Stimulated activated CD4-positive, alpha-beta T cell treated with anti-CD3 and anti-CD28 coated beads, Interleukin-2, amount 100 ng/mL, for 4 hours (primary cell): ENCODE measurements at regions not wholly inside any gene's neighbourhood (a gene's known extent, or its start where the extent isn't known, plus 50 kb on each side); places are given as distances from the start of the nearest gene placed in this dataset.

ENCODE experiments used
- DNase-seq: peaks from one replicate; pipeline ENCODE4 v3.0.0-alpha.2; 2020; ENCODE audit warnings: low read depth

DNA sequence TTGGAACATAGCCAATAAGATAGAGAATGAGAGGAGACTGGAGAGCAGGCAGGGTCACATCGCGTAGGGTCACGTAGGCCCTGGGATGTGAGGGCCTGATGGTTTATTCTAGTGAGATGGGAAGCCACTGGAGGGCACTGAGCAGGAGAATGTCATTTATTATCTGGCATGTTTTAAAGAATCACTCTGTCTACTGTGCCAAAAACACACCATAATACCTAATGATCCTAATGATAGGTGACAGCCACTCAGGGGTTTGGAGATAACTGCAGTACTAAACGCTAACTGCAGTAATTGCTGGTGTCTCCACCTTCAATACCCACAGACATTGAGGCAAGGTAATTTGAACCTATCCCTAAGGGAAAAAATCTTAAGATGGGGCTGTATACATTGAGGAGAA lies 185.4 kb downstream of the TTLL7 start:
- DNase-seq: no peak

DNA sequence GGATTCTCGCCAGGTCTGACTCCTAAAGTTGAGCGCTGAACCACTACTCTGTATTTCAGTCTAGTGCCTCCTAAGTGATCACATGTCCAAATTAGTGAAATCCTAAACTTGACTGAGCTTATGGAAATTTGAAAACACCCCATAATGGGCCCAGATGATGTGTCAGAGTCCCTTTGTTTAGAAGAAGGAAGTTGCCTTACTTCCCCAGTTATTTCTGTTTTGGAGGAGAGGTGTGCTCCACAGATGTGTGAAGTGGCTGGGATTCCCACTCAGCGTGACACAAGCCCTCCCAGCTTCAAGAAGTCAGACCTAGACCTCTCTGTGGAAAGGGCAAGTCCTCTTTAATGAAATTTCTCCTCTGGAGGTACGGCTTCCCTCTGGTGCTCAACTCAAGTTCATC lies 188.8 kb downstream of the TTLL7 start:
- no peak for DNase-seq

DNA sequence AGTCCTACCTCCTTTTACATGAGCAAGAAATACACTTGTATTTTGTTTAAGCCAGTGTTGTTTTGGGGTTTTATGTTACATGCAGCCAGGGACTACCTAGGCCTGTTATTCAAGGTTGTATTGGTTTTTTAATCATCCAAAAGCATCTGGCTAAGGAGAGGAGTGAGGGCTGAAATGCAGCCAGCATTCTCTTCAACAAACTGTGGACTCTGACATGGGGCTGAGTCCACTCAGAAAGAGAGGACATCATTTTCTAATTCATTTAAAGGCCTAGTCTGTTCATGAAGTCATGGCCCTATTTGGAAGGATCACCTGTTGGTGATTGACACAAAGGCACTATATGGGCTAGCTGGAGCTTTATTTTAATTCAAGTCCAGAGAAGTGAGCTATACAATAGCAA lies 190.4 kb downstream of the TTLL7 start:
- no peak for DNase-seq

DNA sequence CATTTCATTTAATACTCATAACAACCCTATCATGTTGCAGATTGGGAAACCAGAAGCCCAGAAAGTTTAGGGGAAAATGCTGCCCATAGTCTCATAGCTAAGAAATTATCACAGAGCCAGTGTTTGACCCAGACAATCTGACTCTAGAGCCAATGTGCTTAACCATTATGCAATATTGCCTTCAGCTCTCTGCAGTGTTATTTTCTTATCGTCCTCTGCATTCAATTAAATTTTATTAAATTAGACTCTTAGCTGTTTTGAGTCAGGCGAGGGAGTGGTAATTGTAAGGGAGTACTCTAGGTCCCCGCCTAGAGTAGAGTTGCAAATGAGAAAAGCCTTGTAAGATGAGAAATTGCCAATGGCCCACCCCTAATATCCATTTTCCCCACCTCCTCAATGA lies 191.1 kb downstream of the TTLL7 start:
- DNase-seq: no peak

DNA sequence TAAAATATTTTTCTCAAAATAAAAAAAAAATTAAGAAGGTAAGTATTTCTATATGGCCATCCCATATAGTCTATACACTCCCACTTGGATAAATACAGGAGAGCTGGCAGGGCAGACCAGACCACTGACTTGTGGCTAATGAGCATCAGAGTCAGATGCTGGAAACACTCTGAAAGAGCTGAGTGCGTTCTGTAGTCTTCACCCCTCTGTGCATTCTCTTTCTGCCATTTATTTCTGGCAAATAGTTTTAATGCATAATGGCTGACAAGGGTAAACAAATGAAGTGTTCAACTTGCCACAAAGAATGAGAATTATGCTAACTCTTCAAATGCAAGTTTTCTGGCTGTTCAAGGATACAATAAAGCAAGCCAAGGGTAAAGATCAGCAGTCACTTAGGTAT lies 191.7 kb downstream of the TTLL7 start:
- DNase-seq: no peak

DNA sequence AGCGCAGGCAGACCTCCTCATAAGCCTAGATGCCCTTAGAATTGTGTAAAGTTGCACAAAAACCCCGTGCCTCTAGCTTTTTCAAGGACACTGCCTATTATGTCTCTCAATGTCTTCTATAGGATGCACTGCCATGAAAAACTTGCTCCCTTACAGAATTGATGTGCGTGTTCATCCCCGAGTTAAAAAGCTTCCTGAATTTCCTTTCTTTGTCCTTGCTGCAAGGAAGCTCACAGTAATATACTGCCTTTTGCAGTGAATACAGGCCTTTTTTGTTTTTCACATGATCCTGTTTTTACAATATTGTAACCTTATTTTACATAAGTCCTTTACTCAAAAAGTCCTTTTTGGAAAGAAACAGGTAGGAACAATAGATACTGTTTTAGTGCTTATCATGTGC lies 193.0 kb downstream of the TTLL7 start:
- DNase-seq: no peak

DNA sequence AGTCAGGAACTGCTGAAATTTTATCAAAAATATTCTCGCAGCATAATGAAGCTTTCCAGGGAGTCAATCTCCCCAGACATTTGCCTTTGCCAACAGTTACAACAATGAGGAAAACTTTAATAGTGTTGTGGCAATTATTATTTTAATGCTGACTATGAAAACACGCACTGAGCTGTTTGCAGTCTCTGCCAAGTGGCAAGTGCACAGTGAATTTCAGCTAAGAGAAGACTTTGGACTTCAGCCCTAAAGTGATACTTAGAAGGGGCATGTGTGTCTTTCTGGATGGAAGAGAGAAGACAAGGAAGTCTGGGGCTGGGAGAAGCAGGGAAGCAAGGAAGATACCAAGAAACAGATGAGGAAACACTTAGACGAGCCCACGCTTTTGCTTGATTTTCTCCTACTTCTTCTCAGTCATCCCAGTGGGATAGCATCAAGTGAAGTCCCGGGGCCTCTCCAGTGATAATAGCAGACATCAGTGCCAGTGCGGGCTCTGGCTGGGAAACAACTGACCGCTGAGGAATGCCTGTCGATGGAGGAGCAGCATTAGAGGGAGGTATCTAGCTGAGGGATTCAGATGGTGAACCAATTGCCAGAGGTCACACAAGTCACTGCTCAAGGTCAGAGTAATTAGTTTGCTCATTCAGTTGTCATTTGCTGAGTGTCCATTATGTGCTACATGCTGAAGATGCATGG lies 196.3 kb downstream of the TTLL7 start:
- DNase-seq: no peak

DNA sequence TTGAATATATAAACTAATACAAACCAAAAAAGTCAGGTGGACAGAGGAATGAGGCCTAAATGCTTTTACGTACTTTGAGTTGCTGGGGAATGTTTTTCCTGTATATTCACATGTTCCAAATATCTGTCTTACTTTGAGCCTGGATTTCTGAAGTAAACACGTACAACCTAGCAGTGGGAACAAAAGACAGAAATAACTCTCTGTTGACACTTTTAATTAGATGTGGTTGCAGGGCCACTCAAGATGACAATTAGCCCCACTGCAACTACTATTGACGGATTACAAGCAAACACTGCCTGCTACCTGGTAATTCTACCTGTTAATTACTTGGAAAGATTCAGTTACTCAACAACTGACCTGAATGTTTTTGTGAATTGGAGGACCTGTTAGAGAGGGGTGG lies 196.9 kb downstream of the TTLL7 start:
- no peak for DNase-seq

DNA sequence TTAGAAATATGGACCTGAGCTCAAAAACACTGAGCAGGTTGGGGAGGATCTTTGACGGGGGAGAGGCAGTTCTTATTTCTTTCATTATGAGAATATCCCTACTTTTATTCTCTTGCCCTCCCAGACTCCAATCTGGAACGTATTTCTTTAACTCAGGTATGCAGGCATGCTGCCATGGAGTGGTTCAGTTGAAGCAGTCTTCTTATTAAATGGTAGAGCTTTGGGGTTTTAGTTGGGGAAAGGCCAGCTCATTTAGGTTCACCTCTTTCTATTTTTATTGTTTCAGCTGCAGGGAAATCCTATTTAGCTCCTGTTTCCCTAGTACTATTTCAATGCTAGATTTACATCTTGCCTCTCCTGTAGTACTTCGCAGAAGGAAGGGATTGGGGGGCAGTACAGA lies 198.9 kb downstream of the TTLL7 start:
- no peak for DNase-seq

DNA sequence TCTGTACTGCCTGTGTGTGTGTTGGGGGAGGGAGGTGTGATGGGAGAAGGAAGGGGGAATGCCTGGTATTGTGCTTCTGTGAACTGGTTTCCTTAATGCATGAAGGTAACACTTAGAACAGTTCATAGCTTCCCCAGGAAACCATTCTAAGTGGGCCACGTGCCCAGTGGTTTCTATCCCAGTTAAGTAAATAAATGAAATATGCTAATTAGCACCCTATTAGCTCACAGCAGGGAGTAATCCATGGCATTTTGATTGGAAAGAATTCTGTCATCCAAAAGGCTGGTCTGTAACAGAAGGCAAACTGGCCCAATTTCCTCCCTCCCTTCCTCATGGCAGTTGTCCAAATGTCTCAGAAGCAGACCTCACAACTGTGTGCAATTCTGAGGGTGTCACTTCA lies 199.3 kb downstream of the TTLL7 start:
- DNase-seq: no peak

DNA sequence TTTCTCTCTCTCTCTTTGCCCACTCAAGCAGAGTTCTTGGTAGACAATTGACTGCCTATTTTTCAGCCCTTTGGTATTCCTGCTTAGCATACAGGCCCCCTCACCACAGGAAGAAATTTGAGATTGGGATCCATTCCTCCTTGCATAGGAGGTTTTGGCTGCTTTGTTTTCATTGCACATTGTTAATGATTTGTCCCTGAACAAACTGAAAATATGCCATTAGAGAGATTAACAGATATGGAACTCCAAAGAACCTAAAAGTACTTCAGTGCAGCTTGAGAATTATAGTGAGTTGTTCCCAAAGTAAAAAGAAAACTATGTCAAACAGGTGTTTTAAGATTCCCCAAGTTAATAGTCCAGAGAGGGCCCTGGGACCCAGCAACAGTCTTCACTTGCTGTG lies 200.0 kb downstream of the TTLL7 start:
- DNase-seq: no peak

DNA sequence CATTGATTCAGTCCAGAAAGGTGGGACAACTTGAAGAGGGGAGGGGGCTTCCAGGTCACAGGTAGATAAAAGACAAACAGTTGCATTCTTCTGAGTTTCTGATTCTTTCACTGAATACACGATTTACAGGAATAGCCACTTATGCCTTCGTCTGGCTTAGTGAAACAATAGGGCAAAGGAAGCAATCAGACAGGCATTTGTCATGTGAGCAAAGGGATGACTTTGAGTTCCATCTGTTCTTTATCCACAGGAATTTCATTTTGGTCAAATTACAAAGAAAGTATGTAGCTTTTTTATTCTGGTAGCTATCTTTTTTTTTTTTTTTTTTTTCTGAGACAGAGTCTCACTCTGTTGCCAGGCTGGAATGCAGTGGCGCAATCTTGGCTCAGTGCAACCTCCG lies 202.5 kb downstream of the TTLL7 start:
- no peak for DNase-seq

DNA sequence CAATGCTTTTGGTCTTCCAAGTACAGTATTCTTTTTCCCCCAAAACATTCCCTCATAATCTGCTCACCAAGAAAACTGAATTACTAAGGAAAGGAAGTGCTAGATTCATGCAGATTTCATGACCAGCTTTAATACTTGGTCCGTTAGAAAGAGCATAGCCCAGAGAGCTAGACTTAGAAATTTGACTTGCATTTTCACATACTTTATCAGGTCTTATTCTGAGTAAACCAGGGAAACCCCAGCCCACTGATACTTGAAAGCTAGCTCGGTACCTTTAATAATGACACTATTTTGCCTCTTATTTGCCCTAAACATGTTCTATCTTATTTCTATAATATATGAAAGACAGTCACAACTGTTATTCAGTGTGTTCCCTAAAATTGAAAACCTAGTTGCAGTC lies 204.5 kb downstream of the TTLL7 start:
- DNase-seq: no peak

DNA sequence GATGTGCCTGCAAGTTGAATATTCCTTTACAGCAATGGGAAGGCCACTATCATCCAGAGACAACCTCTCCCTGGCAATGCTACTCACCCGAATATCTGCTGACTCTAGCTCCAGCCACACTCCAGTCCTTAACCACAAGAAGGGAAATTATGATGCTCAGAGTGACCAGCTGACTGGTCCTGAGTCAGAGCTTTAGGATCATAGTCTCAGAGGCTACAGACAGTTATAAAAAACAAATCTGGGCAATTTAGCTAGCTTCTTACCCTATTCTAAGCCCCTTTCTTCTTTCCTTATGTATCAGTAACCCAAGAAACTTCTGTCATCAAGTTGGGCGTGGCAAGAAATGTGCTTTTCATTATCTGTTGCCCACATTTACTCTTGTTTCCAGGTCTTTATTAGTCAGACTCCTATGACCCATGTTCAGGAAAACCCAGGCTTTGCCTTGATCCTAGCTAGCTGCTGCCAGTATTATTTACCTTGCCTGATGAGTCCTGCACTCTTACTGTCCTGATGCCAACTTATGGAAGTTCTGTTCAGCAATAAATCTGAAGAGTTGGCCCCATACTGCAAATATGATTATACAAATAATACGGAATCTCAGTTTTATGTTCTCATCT lies 207.0 kb downstream of the TTLL7 start:
- DNase-seq: no peak

DNA sequence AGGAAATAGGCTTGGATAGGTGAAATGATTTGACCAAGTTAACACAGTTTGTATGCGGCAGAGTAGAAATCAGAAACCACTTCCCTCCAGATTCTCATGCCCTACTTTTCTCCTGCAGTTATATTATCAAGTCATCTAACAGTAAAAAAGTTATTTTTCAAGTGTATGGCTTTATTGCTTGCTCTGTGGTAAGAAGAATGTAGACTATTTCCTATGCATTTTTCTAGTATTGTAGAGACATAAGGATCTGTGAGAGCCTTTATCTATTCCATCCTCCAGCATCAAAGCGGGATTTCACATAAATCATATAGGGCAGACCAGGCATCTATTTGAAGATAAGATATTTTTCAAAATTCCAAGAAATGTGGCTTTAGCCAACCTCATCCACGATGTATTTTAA lies 208.5 kb downstream of the TTLL7 start:
- no peak for DNase-seq

DNA sequence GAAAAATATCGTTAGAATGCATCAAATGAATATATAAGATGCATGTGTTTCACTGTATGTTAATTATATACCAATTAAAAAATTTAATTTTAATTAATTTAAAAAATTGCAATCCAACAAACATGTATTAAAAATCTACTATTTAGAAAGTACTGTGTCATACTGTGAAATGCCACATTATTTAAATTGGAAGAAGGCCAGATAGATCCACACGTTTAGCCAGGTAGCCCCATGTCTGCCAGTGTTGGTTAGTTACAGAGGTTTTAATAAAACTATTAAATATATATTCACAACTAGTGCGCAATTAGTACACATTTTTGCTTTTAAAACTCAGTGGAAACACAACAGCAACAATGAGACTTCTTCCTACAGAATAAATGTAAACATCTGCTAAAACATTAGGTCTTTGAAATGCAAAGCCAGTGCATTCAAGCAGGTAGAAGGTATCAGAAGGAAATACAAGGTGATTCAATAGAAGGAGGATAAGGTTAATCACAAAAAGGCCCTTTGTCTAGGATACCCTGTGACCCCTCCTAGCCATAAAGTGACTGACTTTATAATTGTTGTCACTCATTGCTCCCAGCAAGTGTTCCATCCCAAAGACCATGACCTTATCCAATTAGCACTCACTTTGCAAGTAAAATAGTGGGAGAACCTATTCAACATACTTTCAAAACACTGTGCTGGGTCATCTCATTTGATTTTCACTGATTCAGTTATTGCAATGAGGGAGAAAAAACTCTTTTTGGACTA lies 211.5 kb downstream of the TTLL7 start:
- DNase-seq: no peak

DNA sequence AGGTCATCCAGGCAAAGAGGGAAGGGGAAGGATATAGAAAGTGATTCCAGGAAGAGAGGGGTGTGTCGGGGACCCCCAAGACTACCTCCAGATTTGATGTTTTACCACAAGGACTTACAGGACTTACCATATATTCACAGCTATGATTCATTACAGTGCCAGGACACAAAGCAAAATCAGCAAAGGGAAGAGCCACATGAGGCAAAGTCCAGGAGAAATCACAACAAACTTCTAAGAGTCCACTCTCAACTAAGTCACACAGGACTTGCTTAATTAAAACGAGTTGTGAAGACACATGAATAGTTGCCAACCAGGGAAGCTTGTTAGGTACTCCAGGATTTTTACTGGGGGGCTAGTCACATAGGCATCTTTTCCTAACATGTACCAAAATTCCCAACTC lies 217.3 kb downstream of the TTLL7 start:
- no peak for DNase-seq

DNA sequence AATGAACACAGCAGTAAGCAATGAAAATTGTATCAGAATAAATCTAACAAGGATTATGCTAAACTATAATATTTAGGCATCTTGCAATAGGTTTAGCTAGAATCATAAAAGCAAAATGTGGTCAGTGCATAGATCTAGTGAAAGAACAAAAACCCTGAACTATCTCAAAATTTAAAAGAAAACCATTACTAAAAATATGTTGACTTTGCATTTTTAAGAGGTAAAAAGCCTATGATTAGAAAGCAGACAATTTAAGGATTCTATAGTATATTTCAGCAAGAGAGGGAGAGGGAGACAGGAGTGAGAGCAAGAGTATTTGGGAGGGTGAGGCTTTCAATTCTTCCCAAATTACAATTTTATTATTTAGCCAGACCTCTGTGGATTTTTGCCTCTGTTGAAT lies 219.4 kb downstream of the TTLL7 start:
- DNase-seq: no peak

DNA sequence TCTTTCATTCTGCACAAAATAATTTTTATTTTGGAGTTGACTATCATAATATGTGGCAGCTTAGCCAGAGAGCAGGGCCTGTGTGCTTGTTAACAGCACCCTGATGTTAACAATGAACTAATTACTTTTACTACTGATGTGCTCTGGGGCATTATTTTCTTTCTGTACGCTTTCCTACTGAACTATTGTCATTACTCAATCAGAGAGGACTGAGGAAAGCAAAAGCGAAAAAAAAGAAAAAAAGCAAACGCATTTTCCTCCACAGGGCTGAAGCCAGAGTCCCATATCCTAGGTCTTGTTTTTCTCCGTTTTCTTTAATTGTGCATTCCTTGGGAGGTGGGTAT lies 221.2 kb downstream of the TTLL7 start:
- DNase-seq: no peak

DNA sequence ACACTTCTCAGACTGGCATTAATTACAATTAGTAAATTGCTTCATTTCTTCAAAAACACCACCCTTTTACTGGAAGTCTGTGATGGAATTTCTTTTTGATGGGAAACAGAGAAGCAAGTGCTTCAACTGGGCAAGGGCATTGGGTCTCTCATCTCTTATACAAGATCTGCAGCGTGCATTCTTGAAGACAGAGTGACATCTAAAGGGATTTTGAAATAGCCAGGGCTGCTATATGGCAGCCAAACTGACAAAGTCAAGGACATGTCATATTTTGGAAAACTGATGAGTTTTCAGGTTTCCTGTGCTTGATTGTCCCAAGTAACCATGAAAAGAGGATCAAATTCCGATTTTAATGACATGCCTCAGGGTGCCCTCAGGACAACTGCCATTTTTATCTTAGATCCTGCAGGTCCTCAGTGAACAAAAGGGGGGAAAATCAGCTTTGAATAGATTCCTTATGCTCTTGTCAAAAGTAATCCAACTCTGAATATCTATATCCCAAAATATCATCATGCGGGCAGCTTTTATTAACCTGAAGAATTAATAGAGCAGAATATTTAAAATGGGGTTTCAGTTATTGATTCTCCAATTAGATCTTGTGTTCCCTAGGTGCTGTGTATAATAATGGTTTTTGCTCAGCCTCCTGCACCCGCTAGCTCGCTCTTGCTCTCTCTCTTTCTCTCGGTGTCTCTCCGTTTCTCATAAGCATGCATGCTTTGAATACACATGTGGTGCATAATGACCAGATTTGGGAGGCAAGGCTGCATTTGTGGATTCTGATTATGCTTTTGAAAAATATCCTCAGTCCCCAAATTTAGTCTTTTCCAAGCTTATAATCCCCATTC lies 221.8 kb downstream of the TTLL7 start:
- no peak for DNase-seq

DNA sequence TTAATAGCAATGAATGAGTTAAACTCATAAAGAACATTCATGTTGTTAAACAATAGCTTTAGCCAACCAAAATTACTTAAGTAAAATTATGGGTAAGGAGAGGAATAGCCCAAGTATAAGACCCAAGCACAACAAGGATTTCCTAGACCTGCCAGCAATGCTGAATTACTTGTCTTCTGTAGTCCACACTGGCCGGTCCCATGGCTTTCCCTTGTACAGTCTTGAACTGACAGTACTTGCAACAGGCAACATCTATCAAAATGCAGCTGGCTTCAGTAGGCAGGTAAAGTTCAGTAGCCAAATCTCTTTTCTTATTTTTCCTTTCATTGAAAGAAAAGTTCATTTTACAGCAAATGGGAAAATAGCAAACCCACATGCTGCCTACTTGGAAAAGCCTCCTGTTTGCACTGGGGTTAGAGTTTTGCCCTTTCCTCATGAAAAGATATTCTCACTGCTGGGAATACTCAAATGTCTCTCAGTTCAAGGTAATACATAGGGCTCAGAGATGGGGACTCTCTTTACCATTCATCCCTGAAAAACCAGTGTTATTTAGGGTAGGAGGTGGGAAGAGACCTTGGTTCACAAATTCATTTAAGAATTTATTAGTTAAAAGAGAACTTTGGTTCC lies 222.8 kb downstream of the TTLL7 start:
- DNase-seq: no peak

DNA sequence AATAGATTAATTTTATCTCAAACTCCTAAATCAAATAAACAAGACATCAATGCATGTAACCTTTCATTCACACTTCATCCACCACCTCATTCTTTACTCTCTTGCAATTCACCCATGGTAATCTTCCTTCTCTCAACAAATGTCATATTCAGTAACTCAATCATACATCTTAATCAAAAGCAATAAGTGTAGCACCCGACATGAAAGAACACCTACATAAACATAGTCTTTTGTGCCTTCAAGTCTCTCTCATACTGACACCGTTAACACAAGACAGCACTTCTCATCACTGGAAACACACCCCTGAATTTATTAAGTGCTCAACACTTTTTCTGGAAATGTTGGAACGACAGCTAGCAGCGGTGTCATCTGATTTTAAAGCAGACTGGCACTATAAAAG lies 225.9 kb downstream of the TTLL7 start:
- DNase-seq: no peak
